A549 (cell line): ENCODE measurements at regions not wholly inside any gene's neighbourhood (a gene's known extent, or its start where the extent isn't known, plus 50 kb on each side); places are given as distances from the start of the nearest gene placed in this dataset.

ENCODE experiments used
- ATAC-seq, 2 experiments: fragments of 200-7000 bp in 1 of 2; fragments of >200 bp in 1 of 2; cut with Nextera tagmentation in 1 of 2; cut with Tn5 transposase in 1 of 2; 3 replicates each; pipeline versions ENCODE4 v1.8.0 to v1.9.1; 2018 to 2020; ENCODE audit warnings: mild to moderate bottlenecking in 1 of 2, moderate library complexity in 1 of 2
- CTCF ChIA-PET: fragments of 300-600 bp; sonication (Branson Sonifier 250); formaldehyde crosslinking; extraction: SDS; loops from one replicate; lab custom pipeline; 2021; ENCODE audit warnings: antibody characterized with exemption, inconsistent platforms; lab: Yijun Ruan, JAX
- POLR2A ChIA-PET: fragments of 350-600 bp; formaldehyde crosslinking; extraction: SDS; loops from one replicate; lab custom pipeline; 2021; ENCODE audit warnings: antibody characterized with exemption, inconsistent platforms; lab: Yijun Ruan, JAX
- DNase-seq, 2 experiments: peaks; one replicate each; pipeline versions ENCODE4 v3.0.0 to v3.0.0-alpha.2; 2011 to 2016; ENCODE audit warnings: low read depth in 1 of 2, low spot score in 1 of 2
- FAIRE-seq: peaks from 2 replicates; lab custom pipeline; 2011; peaks lifted over from hg19 to GRCh38; lab: Jason Lieb, UNC
- H3K27ac ChIP-seq, 2 experiments: fragments of >200 bp; sonication (Bioruptor Twin); formaldehyde crosslinking; 3 replicates each; pipeline ENCODE4 v1.5.1; 2016 to 2017
- H3K4me1 ChIP-seq: fragments of >200 bp; sonication (Bioruptor Twin); formaldehyde crosslinking; 3 replicates; pipeline ENCODE4 v1.6.1; 2016
- H3K4me2 ChIP-seq: fragments of >200 bp; sonication (Bioruptor Twin); formaldehyde crosslinking; 3 replicates; pipeline ENCODE4 v1.6.1; 2016
- H3K4me3 ChIP-seq: fragments of >200 bp; sonication (Bioruptor Twin); formaldehyde crosslinking; 3 replicates; pipeline ENCODE4 v1.5.1; 2016
- H3K9me3 ChIP-seq: fragments of >200 bp; sonication (Bioruptor Twin); formaldehyde crosslinking; 3 replicates; pipeline ENCODE4 v1.6.1; 2016
- CHD2 ChIP-seq: fragments of 150-350 bp; IDR thresholded peaks from 2 replicates; pipeline ENCODE4 v1.6.1; 2014; ENCODE audit warnings: low read length; ENCODE audit not compliant: partially characterized antibody
- E2F6 ChIP-seq: IDR thresholded peaks from 2 replicates; pipeline ENCODE4 v1.6.1; 2012; ENCODE audit warnings: low read depth, borderline replicate concordance
- EHF ChIP-seq: fragments of 250-450 bp; sonication (Bioruptor Pico); IDR thresholded peaks from 2 replicates; pipeline ENCODE4 v1.5.0; 2020; ENCODE audit warnings: mild to moderate bottlenecking
- EHMT2 ChIP-seq: fragments of 200-600 bp; sonication (generic); IDR thresholded peaks from 2 replicates; pipeline ENCODE4 v1.6.1; 2016; ENCODE audit warnings: antibody characterized with exemption, low read depth, mild to moderate bottlenecking, moderate library complexity
- EP300 ChIP-seq, 2 experiments: fragments of >200 bp; sonication (Bioruptor Twin); formaldehyde crosslinking; IDR thresholded peaks; 2 replicates in 1 of 2; 3 replicates in 1 of 2; pipeline ENCODE4 v1.6.1; 2016 to 2017
- FOSL2 ChIP-seq, 2 experiments: fragments of 450-650 bp in 1 of 2; fragments of >200 bp in 1 of 2; sonication (Bioruptor Twin) in 1 of 2; formaldehyde crosslinking; IDR thresholded peaks; 2 replicates each; pipeline versions ENCODE4 v1.5.0 to v1.6.1; 2016 to 2020; ENCODE audit warnings: mild to moderate bottlenecking in 1 of 2, moderate library complexity in 1 of 2
- FOXS1 ChIP-seq: fragments of 250-450 bp; sonication (Bioruptor Pico); IDR thresholded peaks from 2 replicates; pipeline ENCODE4 v1.5.0; 2020; ENCODE audit warnings: mild to moderate bottlenecking, moderate library complexity
- HOXB13 ChIP-seq: fragments of 250-450 bp; sonication (Bioruptor Pico); IDR thresholded peaks from 2 replicates; pipeline ENCODE4 v1.5.0; 2020; ENCODE audit warnings: low read depth, mild to moderate bottlenecking, moderate library complexity
- HOXB5 ChIP-seq: fragments of 250-450 bp; sonication (Bioruptor Pico); IDR thresholded peaks from 2 replicates; pipeline ENCODE4 v1.5.0; 2020; ENCODE audit warnings: mild to moderate bottlenecking, moderate library complexity
- KDM1A ChIP-seq: fragments of 200-600 bp; sonication (generic); IDR thresholded peaks from 2 replicates; pipeline ENCODE4 v1.6.1; 2016; ENCODE audit warnings: low read depth, mild to moderate bottlenecking
- MAFK ChIP-seq: fragments of 450-650 bp; IDR thresholded peaks from 2 replicates; pipeline ENCODE4 v1.6.1; 2014; ENCODE audit not compliant: partially characterized antibody
- NFE2L2 ChIP-seq: fragments of 150-350 bp; conservative IDR thresholded peaks from 2 replicates; pipeline ENCODE4 v1.6.1; 2014; ENCODE audit warnings: low read length
- NPAS2 ChIP-seq: fragments of 250-450 bp; sonication (Bioruptor Pico); IDR thresholded peaks from 2 replicates; pipeline ENCODE4 v1.8.0; 2022; ENCODE audit warnings: mild to moderate bottlenecking, moderate library complexity, borderline replicate concordance
- POLR2A ChIP-seq: IDR thresholded peaks from 2 replicates; pipeline ENCODE4 v1.6.1; 2012; ENCODE audit warnings: mild to moderate bottlenecking, low read length
- POLR2AphosphoS2 ChIP-seq: conservative IDR thresholded peaks from 2 replicates; pipeline ENCODE4 v1.6.1; 2012; ENCODE audit warnings: low read length, improper control_type of control experiment, inconsistent platforms
- RAD21 ChIP-seq, 2 experiments: fragments of >200 bp in 1 of 2; sonication (Bioruptor Twin) in 1 of 2; formaldehyde crosslinking in 1 of 2; IDR thresholded peaks in 1 of 2; conservative IDR thresholded peaks in 1 of 2; 2 replicates in 1 of 2; 3 replicates in 1 of 2; pipeline ENCODE4 v1.6.1; 2012 to 2018; ENCODE audit warnings: inconsistent platforms in 1 of 2
- RARB ChIP-seq: fragments of 250-450 bp; sonication (Bioruptor Pico); IDR thresholded peaks from 2 replicates; pipeline ENCODE4 v1.8.0; 2021; ENCODE audit warnings: mild to moderate bottlenecking, moderate library complexity
- REST ChIP-seq: fragments of 200-600 bp; sonication (generic); IDR thresholded peaks from 2 replicates; pipeline ENCODE4 v1.6.1; 2016; ENCODE audit warnings: antibody characterized with exemption, mild to moderate bottlenecking, moderate library complexity
- RNF2 ChIP-seq: fragments of 200-600 bp; sonication (generic); IDR thresholded peaks from 2 replicates; pipeline ENCODE4 v1.6.1; 2016; ENCODE audit warnings: low read depth, mild to moderate bottlenecking, antibody characterized with exemption, moderate library complexity, borderline replicate concordance
- SMC3 ChIP-seq: fragments of >200 bp; sonication (Bioruptor Twin); formaldehyde crosslinking; IDR thresholded peaks from 3 replicates; pipeline ENCODE4 v1.6.1; 2018; ENCODE audit warnings: inconsistent platforms
- ZC3H11A ChIP-seq: fragments of 450-650 bp; IDR thresholded peaks from 2 replicates; pipeline ENCODE4 v1.6.1; 2014; ENCODE audit warnings: antibody characterized with exemption, mild to moderate bottlenecking
- ZNF302 ChIP-seq: fragments of 250-450 bp; sonication (Bioruptor Pico); IDR thresholded peaks from 2 replicates; pipeline ENCODE4 v1.9.0; 2021; ENCODE audit warnings: inconsistent platforms, mild to moderate bottlenecking, moderate library complexity
- ZSCAN20 ChIP-seq: fragments of 250-450 bp; sonication (Bioruptor Pico); IDR thresholded peaks from 2 replicates; pipeline ENCODE4 v1.8.0; 2022; ENCODE audit warnings: mild to moderate bottlenecking, moderate library complexity
- WGBS: methylation state at CpG from one replicate; pipeline ENCODE4 v1.1.6; 2017; ENCODE audit errors: missing lambda C conversion rate; 5-methylcytosine and 5-hydroxymethylcytosine counted together
- TF ChIP-seq, protein P1 (sequence below): fragments of 250-450 bp; sonication (Bioruptor Pico); IDR thresholded peaks from 2 replicates; pipeline ENCODE4 v1.5.0; 2020; ENCODE audit warnings: low read depth, mild to moderate bottlenecking, moderate library complexity
- TF ChIP-seq, protein P2 (sequence below): fragments of 450-650 bp; IDR thresholded peaks from 2 replicates; pipeline ENCODE4 v1.6.1; 2014; ENCODE audit warnings: antibody characterized with exemption

DNA sequence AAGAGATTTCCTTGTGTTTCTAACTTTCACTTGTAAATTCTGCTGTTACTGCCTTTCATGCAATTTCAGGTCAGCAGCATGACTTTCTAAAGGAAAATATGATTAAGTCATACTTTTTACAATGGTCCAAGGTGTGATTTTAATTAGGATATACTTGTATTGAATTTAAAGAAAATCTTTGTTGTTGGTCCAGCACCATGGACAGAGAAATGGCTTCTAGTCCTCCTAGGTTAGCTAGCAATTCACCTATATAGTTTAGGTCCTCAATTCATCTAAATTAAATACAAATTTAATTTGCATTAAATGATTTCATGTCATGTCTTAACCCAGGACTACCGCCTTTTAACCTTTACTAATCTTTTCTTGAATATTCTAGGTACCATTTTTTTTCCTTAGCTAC, 304.9 kb upstream of the RPS6KA3 start:
- TF ChIP-seq E2F6 (no peak), MAFK (no peak), NPAS2 (no peak), ZC3H11A (no peak), EHMT2 (peak; percentile 43; the same call in 1 of the 2 replicates), EHF (no peak), FOSL2 (IDR thresholded peaks at IDR 0.05) (no peak), FOSL2 (CRISPR knock-in tag; IDR thresholded peaks at IDR 0.05) (no peak), RAD21 (conservative IDR thresholded peaks at IDR 0.05 in 1 of 2, IDR thresholded peaks at IDR 0.05 in 1 of 2) (no peak), RARB (CRISPR knock-in tag) (no peak), RNF2 (no peak), EP300 (IDR thresholded peaks at IDR 0.05) (no peak), REST (peak; percentile 88), SMC3 (no peak), FOXS1 (CRISPR knock-in tag) (no peak), NFE2L2 (no peak), HOXB13 (CRISPR knock-in tag) (no peak)
- TF ChIP-seq, protein P1, sequence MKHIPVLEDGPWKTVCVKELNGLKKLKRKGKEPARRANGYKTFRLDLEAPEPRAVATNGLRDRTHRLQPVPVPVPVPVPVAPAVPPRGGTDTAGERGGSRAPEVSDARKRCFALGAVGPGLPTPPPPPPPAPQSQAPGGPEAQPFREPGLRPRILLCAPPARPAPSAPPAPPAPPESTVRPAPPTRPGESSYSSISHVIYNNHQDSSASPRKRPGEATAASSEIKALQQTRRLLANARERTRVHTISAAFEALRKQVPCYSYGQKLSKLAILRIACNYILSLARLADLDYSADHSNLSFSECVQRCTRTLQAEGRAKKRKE (CRISPR knock-in tag) = no peak
- TF ChIP-seq, protein P2, sequence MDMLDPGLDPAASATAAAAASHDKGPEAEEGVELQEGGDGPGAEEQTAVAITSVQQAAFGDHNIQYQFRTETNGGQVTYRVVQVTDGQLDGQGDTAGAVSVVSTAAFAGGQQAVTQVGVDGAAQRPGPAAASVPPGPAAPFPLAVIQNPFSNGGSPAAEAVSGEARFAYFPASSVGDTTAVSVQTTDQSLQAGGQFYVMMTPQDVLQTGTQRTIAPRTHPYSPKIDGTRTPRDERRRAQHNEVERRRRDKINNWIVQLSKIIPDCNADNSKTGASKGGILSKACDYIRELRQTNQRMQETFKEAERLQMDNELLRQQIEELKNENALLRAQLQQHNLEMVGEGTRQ = no peak
- TF ChIP-seq, all 56 proteins: peak for 2
- 18% methylated on average over 1 of the region's 1 CpG for WGBS
- no peak overlapping the region for H3K4me2 ChIP-seq
- ChIA-PET POLR2A (no interaction called here), CTCF (no interaction called here)
- ATAC-seq = no peak
- no peak overlapping the region for H3K4me3 ChIP-seq
- no peaks in the 10 kb centered on the region for H3K4me1 ChIP-seq
- no peak overlapping the region for H3K27ac ChIP-seq
- no peaks in the 10 kb centered on the region for H3K9me3 ChIP-seq
- DNase-seq = no peak
- no peak for FAIRE-seq

GRCh38 chrX:20567108-20567507, 300.4 kb upstream of the RPS6KA3 start:
- no peaks in the 10 kb centered on the region for H3K4me1 ChIP-seq
- H3K27ac ChIP-seq = no peak overlapping the region
- H3K4me2 ChIP-seq = no peak overlapping the region
- POLR2A ChIA-PET = interaction anchor here (1.0 kb wide), 1 partner anchor 114 kb away, joined by 3 read pairs; no protein-coding TSS in a partner anchor
- TF ChIP-seq NFE2L2 (no peak), EHMT2 (no peak), POLR2A (no peak), ZNF302 (CRISPR knock-in tag) (no peak), KDM1A (no peak), POLR2AphosphoS2 (no peak), HOXB5 (CRISPR knock-in tag) (no peak), CHD2 (no peak), ZSCAN20 (CRISPR knock-in tag) (no peak), ZC3H11A (no peak)
- TF ChIP-seq, protein P1 (CRISPR knock-in tag) = no peak
- FAIRE-seq (no peak), ATAC-seq (no peak), DNase-seq (no peak)
- H3K9me3 ChIP-seq = no peaks in the 10 kb centered on the region
- no peak overlapping the region for H3K4me3 ChIP-seq
- CTCF ChIA-PET = no interaction called here
